ENCODE measurements at regions not wholly inside any gene's neighbourhood (a gene's known extent, or its start where the extent isn't known, plus 50 kb on each side); places are given as distances from the start of the nearest gene placed in this dataset.

DNA sequence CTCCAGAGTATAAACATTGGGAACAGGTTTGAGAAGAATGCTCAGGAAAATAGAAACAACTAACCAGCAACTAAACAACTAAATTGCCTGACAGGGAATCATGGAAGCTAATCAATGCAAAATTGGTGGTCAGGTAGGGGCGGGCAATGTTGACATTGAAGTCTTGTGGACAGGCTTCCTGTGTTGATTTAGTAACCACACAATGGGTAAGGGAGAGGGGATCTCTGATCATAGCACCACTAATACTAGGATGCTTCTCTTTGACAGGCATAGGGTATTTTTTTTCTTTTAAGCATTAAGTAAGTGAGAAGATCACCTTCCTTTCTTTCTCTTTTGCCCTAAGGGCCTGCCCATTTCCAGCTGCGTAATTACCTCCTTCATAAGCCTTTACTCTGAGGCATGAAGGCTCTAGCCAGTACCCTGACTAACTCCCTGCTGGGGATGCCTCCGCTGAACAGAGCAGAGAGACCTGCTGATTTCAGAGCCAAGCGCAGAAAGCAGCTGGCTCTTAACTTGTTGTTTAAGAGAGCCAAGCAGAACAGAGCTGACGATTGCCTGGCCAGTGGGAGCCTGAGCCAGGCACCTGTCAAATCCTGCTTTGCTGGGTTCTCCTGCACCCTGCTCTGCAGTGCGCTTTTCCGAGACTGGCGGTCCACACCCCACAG lies 118.7 kb downstream of the BMP2 start:
- no peak for DNase-seq (ENCODE audit: low read depth)

DNA sequence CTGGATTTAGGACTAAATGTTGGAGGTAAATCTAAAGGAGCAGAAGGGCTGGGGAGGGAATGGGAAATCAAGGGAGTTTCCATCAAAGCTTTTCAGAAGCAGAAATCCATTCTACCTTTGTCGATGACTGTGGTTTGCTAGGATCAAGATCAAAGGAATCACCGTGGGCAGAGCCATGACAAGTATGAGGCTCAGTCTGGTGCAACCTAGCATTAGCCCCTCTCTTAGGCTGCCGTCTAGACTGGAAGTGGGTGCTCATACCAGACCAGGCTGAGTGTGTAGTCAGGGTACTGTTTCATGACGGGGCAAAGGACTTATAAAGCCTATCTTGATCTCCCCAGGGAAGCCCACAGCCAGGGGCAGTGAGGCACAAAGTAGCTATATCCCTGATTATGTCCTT lies 120.5 kb downstream of the BMP2 start:
- DNase-seq (ENCODE audit: low read depth) = no peak

DNA sequence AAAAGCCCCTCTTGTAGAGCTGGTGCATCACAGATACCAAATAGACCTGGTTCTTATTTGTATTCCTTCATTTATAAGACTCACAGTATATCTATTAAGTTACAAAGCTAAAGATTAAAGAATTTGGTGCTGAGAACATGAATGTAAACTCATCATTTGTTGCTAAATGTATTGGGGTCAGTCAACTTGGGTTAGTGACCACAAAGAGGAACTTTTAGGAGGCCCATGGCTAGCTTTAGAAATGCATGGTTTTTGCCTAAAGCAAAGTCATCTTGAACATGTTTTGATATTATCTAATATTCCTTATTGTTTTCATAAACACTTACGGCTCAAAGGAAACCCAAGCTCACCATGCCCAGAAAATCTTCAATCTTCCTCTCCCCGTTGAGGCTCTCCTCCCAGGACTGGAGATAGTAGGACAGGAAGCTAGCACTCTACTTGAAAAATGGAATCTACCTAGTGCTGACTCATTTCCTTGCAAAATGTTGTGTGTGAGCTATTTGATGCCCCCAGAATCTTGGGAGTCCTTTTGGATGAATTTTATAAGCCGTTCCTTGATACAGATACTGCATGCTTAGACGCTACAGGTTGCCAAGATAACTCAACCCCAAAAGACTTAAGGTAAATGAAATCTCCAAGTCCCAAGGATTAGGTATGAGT lies 121.4 kb downstream of the BMP2 start:
- DNase-seq (ENCODE audit: low read depth) = no peak

DNA sequence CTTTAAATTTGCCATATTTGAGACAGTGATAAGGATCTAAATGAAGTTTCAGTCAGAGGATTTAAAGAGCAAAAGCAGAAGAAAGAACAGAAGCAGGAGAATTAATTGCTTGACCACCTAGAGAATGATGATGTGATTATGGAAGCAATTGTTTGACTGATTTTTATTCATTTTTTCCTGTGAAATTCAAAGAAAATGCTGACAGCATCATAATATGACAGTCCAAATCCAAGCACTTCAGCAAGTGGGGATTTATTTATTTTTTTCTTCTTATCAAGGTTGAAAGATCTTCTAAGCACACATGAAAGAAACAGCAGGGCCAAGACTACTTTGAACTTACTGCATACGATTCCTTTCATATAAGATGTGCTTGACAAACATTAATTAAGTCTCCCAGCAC lies 125.2 kb downstream of the BMP2 start:
- no peak for DNase-seq (ENCODE audit: low read depth)

DNA sequence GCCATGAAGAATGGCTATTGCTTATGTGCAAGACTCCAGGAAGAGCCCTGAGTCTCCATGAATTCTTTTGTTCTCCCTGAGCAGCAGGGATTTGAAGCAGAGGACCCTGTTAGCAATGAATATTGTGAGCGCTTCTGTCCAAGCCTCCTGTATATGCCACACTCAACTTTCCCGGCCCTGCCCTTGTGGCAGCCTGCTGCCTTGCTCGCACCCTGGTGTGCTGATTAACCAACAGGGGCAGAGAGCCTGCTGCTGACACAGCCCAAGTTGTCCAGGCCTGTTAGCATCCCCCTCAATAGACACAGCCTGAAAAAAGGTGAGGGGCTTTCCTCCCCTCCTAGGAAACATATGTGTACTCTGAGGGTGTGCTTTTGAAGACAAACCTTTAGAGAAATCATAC lies 131.4 kb downstream of the BMP2 start:
- no peak for DNase-seq (ENCODE audit: low read depth)

DNA sequence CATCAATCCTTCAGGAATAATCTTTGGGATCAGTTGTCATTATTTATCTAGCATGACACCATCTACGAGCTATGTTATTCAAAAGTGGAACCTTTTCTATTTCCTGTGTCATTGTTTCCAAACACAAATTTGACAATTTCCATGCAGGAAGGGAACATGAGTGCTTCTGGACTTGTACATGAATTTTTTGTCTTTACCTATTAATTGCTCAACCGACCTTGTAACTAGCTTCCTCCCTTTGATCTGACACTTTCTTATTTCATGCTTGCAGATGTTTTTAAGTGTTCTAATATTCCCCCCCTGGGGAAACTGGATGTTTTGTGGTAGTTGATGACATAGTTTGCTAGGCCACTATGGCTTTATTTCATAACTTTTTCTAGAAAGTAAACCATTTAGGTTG lies 139.4 kb downstream of the BMP2 start:
- no peak for DNase-seq (ENCODE audit: low read depth)

DNA sequence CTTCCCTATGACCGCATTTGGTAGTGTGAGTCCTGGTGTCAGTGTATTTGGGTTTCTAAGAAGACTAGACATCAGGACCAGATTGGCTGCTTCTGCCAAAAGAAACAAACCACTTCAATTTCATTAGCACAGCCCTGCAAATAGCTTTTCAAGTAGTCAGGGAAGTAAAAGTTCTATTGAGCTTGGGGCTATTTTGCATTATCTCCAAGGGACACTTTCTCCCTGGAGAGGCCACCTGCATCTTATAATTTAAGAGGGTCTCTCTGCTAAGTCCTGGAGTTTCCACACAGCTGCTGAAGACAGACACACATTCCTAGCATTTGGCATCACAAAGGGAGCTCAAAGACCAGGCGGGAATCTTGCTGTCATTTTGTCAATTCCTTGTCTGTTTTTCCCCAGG lies 141.2 kb downstream of the BMP2 start:
- no peak for DNase-seq (ENCODE audit: low read depth)

DNA sequence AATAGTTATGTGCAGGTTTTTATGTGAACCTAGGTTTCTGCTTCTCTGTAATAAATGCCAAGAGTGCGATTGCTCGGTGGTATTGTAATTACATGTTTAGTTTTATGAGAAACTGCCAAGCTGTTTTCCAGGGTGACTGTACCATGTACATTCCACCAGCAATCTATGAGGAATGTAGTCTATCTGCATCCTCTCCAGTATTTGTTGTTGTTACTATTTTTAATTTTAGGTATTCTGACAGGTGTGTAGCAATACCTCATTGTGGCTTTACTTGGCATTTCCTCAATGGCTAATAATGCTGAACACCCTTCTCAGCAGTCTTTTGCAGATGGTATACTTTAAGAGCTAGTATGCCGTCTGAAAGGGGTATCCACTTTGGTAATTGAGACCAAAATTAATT lies 142.1 kb downstream of the BMP2 start:
- DNase-seq (ENCODE audit: low read depth) = no peak

DNA sequence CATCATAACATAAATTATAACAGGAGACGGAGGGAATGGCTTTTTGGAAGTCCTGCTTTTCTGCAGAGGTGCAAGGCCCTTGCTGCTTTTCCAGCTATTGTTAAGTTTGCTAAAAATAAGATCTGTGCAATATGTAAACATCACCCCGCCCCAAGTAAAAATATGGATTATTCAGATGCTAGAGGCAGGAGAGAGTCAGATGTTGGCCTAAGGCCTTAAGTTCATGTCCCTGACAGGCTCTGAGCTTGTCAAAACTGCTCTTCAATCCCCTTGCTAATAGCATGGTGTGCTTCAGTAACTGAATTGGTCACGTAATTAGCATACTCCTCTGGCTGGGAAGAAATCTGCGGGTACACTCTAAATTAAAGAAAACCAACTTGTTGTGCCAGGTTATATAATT lies 147.5 kb downstream of the BMP2 start:
- DNase-seq (ENCODE audit: low read depth) = no peak

DNA sequence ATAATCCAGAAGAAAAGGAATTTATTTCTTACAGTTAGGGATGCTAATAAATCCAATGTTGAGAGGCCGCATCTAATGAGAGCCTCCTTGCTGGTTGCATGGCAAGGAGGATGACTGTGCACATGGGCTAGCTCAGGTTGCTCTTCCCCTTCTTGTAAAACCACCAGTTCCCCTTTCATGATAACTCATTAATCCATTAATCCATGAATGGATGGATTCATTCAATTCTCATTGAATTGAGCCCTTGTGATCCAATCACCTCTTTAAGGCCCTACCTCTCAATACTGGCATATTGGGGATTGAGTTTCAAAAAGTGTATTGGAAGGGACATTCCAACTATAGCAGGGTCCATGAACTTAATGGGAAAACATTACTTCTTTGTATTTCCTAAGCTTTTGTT lies 149.5 kb downstream of the BMP2 start:
- DNase-seq (ENCODE audit: low read depth) = no peak

DNA sequence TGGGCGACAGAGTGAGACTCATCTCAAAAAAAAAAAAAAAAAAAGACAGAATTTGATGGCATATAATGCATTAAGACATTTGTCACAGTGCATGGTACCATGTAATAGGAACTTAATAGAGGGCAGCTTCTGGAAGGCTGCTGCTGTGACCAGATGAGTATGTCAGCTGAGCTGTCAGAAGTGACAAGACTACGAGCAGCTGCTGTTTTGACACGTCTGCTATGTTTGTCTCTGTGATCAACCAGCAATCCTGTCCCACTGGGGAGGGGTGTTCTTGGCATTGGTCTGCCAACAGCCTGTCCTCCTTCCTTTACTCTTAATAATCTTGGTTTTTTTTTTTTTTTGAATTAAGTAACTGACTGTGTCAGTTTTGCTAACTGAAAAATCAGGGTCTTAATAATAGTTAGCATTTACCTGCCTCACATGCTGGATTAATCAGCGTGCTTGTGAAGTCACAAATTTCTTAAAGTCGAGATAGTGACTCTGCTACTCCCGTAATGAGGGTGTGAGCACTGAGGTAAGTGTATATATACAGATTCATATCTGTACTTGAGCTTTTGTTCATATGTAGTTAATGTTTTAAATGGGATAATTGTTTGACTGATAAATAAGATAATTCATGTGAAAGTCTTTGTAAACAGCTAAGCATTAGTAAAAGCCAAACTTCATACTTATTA lies 152.4 kb downstream of the BMP2 start:
- no peak for DNase-seq (ENCODE audit: low read depth)

DNA sequence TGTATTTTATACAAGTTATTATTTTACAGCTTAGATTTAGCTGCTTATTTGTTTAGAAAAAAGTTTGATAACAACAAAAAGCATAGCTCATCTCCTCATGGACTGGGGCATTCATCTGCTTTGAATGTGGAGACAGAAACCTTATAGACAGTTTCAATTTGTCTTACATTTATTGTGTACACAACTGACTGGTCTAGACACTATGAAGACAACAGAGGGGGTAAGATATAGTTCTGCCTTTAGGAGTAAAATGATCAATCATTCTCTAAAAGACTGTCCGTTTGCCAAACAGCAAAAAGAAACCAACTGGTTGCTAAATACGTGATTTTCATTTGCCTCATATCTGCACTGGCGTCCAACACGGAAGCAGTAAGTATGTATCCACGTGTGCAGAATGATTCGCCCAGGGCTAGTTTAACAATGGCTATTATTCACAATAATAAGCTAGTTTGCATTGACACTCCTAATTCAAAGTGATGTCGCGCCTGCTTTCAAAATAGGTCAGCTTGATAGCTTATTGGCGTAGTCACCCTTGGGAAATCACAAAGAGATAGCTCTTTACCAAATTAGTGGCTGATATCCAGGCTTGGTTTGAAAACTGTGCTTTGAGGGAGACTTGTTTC lies 153.6 kb downstream of the BMP2 start:
- no peak for DNase-seq (ENCODE audit: low read depth)

DNA sequence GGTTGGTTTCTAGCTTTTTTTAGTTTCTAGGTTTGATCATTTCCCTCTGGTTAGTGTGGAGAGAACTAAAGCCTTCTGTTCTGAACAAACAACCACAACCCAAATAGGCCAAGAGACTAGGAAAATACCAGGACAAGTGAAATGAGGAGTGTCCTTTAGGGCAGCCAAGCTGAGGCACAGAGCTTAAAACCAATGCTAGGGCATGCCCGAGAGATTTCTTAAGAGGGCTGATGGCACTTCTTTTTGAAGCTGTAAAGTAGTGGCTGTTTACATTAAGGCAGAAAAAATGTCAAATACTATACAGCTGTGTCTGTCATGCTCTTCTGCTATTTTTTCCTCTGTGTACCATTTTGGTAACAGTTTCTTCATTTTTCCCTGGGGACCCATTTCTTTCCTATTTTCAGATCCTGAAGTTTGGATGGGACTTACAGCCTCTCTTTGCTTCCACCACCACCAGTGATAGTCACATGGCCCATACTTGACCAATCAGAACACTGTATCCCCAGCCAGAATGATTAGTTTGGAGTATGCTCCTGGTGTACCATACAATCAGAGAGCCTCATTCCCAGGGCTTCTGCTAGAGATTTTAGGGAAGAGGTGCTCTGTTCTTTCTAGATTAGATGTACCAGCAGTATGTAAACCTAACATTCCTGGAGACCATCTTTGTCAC lies 154.4 kb downstream of the BMP2 start:
- DNase-seq (ENCODE audit: low read depth) = no peak

DNA sequence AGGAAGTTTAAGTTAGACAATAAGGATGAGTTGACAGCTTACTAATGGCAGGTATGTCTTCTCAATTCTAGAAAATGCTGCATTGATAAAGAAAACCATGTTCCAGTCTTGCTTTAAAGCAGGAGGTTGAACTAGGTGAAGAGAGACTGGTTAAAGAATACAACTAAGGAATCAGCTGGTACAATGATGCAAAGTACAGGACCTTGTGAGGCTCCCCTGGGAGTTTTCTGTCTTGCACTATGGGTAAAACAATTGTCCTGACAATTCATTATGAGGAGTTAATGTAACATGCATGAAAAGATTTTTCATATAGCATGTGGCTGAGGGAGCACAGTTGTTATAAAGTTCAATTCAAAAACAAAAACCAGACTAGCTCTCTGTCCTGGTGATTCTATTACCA lies 157.2 kb downstream of the BMP2 start:
- DNase-seq (ENCODE audit: low read depth) = no peak

DNA sequence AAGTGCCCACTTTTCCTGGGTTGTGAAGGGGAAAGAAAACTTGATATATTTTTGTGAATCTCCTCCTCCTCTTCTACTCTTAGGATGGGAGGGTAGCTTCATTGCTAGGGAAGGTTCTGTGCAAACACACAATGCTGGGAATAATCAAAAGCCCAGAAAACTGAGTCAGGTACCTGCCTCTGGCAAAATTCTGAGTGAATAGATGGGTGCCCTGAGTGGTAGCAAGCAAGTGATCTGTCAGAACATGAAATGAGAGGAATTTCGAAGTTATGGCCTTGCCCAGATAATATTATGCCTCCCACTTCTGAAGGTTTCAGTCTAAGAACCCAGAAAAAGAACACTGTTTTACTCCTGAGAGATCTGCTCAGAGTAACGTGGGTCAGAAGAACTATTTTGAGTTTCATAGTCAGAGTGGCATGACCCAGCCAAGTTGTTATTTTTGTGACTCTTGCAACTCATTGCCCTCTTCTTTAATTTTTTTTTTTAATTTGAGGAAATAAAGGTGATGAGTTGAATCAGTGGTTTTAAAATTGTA lies 158.3 kb downstream of the BMP2 start:
- no peak for DNase-seq (ENCODE audit: low read depth)

DNA sequence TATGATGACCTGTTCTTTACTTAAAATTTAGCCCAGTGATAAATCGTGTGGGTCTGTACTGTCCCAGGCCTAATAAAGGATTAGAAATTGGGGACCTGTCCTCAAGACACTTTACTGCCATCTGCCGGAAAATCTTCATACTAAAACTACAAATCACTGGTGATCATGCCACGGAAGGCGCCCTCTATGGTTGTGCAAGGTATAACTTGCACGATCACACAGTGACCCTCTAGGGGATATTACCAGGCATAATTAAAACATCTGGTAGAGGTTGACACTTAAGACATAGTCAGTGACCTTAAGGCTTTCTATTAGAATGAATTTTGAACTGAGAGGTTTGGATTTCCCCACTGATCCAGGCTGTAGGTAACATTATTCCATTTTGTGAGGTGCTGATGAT lies 172.6 kb downstream of the BMP2 start:
- no peak for DNase-seq (ENCODE audit: low read depth)

DNA sequence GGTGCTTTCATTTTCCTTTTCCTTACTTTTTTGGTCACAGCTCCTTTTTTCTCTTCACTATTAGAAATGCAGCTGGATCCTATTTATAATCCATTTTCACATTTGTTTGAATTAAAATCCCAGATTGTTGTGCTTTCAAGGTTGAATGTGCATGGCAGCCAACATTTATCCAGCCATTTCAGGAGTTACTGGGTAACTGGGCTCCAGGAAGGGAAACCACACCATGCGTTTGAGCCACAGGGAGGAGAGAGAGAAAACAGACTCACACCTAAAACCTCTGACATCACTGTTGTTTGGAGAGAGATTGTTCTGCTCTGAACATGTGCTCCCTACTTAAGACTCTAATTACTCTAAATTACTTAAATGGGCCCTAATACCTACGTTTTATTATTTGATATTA lies 173.4 kb downstream of the BMP2 start:
- DNase-seq (ENCODE audit: low read depth) = no peak

DNA sequence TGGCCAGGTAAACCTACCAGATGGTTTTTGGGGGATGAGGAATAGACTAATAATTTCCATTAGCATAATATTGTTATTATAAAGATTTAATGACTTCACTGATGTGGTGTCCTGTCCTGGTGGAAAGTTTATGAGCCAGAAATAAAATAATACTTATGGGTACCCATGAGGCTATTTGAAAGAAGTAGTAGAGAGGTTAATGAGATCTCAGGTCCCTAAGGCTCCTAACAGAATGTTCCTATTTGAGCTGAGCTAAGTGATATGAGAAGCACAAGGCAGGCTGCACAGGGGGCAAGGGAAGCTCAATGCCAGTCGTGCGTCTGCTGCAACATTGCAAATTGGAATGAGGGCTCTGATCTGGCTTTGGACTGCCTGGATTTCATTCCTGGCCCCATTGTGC lies 174.1 kb downstream of the BMP2 start:
- no peak for DNase-seq (ENCODE audit: low read depth)

DNA sequence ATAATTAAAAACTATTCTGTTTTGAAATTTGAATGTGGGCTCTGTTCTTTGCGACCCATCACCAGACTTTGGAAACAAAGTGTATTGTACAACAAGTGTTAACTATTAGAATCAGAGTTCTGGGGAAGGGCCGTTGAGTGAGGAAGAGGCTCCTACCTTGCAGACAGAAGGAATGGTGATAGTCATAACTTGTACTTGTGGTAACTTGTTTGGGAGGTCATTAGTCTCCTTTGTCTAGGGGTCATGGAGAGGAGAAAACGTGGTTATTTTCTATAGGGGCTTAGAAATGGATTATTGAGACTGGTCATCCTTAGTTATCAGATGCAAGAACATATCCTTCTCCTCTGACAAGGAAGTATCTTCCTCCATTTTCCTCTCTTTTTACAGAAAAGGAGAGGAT lies 174.8 kb downstream of the BMP2 start:
- DNase-seq (ENCODE audit: low read depth) = no peak

DNA sequence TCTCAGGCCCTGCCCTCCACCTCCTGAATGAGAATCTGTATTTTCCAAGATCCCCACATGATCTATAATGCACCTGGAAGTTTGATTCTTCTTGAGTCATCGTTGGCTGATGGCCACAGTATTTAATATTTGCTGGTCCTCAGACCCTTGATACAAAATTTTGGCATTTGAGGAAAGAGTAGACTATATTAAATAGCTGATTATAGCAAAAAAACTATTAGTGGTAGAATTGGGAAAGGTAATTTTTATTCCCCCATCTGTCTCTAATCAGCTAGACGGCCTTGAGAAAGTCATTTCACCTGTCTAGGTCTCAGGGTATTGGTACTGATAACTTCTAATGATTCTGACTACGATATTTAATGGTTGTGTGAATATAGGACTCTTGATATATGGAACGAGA lies 176.8 kb downstream of the BMP2 start:
- no peak for DNase-seq (ENCODE audit: low read depth)

DNA sequence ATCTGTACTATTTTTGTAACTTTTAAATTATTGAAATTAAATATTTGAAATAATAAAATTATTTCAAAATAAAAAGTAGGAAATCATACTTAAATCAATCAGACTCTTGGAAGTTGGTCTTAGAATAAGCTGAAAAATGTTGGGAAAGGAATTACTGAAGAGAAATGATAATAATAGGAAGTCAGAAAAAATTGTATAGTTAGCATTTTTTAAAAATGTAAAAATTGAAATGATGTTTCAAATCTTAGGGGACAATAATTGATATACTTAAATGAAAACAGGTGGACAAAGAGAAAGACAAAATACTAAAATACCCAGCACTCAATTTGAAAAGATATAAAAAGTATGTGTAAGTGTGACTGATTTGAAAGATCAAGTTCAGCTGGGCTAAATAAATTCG lies 186.1 kb downstream of the BMP2 start:
- DNase-seq (ENCODE audit: low read depth) = no peak

DNA sequence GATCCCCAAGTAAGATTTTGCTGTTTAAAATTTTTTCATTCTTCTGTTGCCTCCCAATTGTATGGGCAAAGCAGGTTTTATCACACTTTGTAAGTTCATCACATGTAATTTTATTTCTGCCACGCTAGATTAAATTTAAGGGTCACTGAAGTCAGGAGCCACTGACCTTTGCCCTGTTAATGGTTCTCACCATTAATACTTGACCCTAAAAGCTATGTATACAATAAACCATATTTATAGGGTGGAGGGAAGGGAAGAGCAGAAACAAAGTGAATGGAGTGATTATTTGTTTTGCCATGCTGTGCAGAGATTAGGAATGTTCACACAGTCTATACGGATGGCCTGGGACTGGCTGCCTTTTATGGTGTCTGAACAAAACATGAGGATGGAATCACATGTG lies 186.7 kb downstream of the BMP2 start:
- DNase-seq (ENCODE audit: low read depth) = no peak
